IPS DF 6.9 (cell line): ENCODE measurements at regions not wholly inside any gene's neighbourhood (a gene's known extent, or its start where the extent isn't known, plus 50 kb on each side); places are given as distances from the start of the nearest gene placed in this dataset.

Source experiments
- DNase-seq: peaks from one replicate; pipeline ENCODE4 v3.0.0-alpha.2; 2013; ENCODE audit warnings: low read depth, low spot score
- H3K27ac ChIP-seq: one replicate; pipeline ENCODE4 v1.5.1; 2013; ENCODE audit warnings: low read length, control low read depth
- H3K27me3 ChIP-seq: 2 replicates; pipeline ENCODE4 v1.6.1; 2013; ENCODE audit warnings: mild to moderate bottlenecking, low read length; ENCODE audit not compliant: control insufficient read depth, insufficient read depth
- H3K36me3 ChIP-seq: 2 replicates; pipeline ENCODE4 v1.6.1; 2013; ENCODE audit warnings: low read length; ENCODE audit not compliant: control insufficient read depth, insufficient read depth
- H3K4me1 ChIP-seq: 2 replicates; pipeline ENCODE4 v1.6.1; 2013; ENCODE audit warnings: low read length; ENCODE audit not compliant: control insufficient read depth, insufficient read depth
- H3K4me3 ChIP-seq: 2 replicates; pipeline ENCODE4 v1.5.1; 2013; ENCODE audit warnings: mild to moderate bottlenecking, low read length
- H3K9me3 ChIP-seq: 2 replicates; pipeline ENCODE4 v1.6.1; 2013; ENCODE audit warnings: low read length, inconsistent platforms; ENCODE audit not compliant: control insufficient read depth, insufficient read depth
- WGBS: extraction: QIAGEN DNeasy Blood & Tissue Kit; methylation state at CpG from one replicate; pipeline ENCODE4 v1.1.7; 2013; ENCODE audit warnings: mixed read lengths, missing lambda C conversion rate; ENCODE audit not compliant: insufficient read length, insufficient coverage; 5-methylcytosine and 5-hydroxymethylcytosine counted together

DNA sequence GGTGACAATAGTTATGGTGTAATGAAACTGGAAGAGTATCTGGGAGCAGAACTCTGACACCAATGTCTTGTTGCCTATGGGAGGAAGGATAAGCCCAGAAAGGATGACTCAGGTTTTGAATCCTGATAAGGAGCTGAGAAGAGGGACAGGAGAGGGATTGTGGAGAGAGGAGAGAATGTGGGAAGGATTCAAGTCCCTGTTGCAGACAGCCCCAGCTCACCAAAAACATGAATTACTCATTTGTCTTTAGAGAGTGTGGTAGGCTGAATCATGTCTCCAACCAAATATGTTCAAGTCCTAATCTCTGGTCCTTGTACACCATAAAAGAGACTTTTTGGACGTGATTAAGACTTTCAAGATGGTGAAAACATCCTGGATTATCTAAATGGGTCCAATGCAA, 206.9 kb upstream of the PHYHIPL start:
- Histone ChIP-seq H3K4me1 (no peaks in the 10 kb centered on the region), H3K27ac (no peak overlapping the region), H3K9me3 (no peaks in the 10 kb centered on the region), H3K4me3 (no peak overlapping the region), H3K27me3 (peaks cover 4% of the 10 kb centered on the region), H3K36me3 (no peaks in the 10 kb centered on the region)
- no peak for DNase-seq
- no CpG with 5 or more reads among the region's 1 CpG for WGBS

DNA sequence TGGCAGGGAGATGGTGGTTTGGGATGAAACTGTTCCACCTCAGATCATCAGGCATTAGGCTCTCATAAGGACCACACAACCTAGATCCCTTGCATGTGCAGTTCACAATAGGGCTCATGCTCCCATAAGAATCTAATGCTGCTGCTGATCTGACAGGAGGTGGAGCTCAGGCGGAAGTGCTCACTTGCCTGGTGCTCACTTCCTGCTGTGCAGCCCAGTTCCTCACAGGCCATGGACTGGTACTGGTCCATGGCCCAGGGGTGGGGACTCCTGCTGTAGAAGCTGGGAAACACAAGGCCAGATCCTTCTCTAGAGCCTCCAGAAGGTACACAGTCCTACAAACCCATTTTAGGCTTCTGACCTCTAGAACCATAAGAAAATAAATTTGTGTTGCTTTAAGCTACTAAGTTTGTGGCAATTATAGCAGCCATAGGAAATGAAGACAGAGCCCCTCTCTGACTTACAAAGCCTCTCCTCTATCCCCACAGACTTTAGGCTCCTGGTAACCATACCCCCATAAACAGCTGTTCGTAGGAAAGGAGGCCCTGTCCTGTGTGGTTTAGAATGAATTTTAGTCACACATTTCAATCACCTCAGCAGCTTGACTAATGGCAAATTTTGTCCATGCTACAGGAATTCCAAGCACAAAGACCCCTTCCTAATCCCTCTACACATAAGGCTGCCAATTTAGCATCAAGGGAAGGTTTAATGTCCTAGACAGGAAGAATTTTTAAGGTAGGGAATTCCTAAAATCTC, 206.1 kb upstream of the PHYHIPL start:
- no CpG with 5 or more reads among the region's 2 CpGs for WGBS
- H3K4me1 ChIP-seq: no peaks in the 10 kb centered on the region

DNA sequence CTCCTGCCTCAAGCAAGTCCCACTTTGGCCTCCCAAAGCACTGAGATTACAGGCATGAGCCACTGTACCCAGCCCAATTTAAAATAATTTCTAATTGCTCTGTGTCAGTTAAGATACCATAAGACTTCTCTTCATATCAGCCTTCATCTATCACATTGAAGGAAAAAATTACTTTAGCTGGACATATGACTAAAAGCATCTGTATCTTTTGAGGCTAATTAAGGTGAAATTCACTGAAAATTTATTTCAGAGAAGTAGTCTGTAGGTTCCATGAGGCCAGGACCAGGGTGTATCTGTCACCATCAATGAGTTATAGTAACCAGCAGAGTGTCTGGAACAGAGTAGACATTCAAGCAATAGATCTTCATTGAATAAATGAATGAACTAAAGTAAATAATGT, 205.2 kb upstream of the PHYHIPL start:
- no peaks in the 10 kb centered on the region for H3K36me3 ChIP-seq
- H3K4me1 ChIP-seq: no peaks in the 10 kb centered on the region
- peaks cover 1% of the 10 kb centered on the region; the same call in 1 of the 2 replicates for H3K27me3 ChIP-seq
- H3K9me3 ChIP-seq: no peaks in the 10 kb centered on the region
- no peak overlapping the region for H3K27ac ChIP-seq
- H3K4me3 ChIP-seq: no peak overlapping the region
- no peak for DNase-seq

More for the DNA sequence above, 206.1 kb upstream of the PHYHIPL start:
- Histone ChIP-seq H3K27me3 (peaks cover 4% of the 10 kb centered on the region), H3K9me3 (no peaks in the 10 kb centered on the region), H3K4me3 (no peak overlapping the region), H3K27ac (no peak overlapping the region), H3K36me3 (no peaks in the 10 kb centered on the region)
- no peak for DNase-seq

DNA sequence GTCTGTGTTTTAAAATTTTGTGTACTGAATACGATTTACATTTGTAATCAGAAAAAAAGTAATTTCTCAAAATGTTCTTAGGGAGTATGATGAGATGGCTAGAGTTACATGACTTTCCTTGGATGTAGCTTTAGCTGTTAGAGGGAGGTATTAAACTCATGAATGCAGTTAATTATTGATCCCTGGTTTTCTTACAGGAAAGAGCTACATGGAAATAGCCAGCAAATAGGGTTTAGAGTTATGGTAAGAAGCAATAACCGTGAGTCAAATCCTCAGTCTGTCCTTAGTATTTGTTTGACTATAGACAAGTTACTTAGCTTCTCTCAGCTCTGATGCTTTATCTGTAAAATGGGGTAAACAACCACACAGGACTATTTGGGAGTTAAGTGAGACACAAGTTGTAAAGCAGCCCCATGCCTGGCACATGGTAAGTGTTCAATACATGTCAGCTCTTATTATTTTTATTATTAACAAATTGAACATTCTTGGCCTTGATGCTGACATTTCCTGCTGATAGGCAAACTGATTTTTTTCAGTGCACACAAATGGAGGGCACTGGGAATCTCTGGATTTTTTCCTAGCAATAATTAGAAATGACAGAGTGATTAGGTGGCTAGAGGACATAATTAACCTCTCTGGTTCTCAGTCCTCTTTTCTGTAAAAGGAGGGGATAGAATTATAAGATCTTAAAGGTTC, 204.5 kb upstream of the PHYHIPL start:
- DNase-seq: no peak
- Histone ChIP-seq H3K27ac (no peak overlapping the region), H3K9me3 (no peaks in the 10 kb centered on the region), H3K4me1 (no peaks in the 10 kb centered on the region), H3K36me3 (no peaks in the 10 kb centered on the region), H3K4me3 (no peak overlapping the region), H3K27me3 (no peaks in the 10 kb centered on the region; the same call in 1 of the 2 replicates)
- no CpG with 5 or more reads among the region's 2 CpGs for WGBS

DNA sequence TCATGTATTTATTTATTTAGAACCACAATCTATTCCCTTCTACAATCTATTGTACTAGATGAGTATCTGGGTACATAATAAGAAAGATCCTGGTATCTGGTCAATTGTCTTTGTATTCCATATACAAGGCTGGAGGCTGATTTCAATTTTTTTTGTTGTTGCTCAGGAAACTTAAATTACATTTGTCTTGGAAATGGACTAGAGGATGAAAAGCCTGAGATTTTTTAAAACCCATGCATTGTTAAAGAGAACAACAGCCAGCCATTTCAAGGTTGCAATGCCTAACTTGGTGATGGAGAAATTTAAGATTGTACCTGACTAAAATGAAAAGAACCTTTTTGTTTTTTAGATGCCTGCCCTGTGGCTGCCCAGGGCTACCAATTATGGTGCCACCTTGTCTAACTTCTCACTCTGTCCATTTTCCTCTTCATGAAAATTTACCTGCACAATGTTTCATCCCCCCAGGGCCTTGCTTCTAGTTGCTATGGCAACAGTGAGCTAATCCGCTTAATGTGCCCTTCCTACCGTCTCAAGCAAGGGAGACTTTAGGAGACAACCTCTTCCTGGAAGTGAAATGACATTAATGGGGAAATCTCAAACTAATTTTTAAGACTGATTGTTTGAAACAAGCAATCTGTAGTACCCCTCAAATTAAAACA, 203.7 kb upstream of the PHYHIPL start:
- Histone ChIP-seq H3K4me3 (no peak overlapping the region), H3K36me3 (no peaks in the 10 kb centered on the region), H3K4me1 (no peaks in the 10 kb centered on the region), H3K27me3 (no peaks in the 10 kb centered on the region; the same call in 1 of the 2 replicates), H3K27ac (no peak overlapping the region), H3K9me3 (no peaks in the 10 kb centered on the region)
- DNase-seq: no peak
- WGBS: no CpG with 5 or more reads among the region's 2 CpGs

DNA sequence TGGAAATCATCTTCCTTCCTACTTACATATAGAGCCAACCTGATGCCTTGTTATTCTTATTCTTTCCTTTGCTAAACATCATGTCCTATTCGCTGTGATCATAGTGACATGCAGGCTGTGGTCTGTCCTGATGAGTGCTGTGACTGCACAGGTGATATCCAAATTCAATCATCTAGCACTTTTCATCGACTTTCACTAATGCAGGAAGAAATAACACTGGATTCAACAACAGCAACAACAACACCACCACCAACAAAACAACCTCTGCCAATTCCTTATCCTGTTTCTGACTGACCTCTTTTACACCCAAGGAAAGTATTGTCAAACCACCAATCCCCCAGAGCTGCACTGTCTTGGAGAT, 203.2 kb upstream of the PHYHIPL start:
- Histone ChIP-seq H3K9me3 (no peaks in the 10 kb centered on the region), H3K4me3 (no peak overlapping the region), H3K27me3 (no peaks in the 10 kb centered on the region; the same call in 1 of the 2 replicates), H3K4me1 (no peaks in the 10 kb centered on the region), H3K36me3 (no peaks in the 10 kb centered on the region), H3K27ac (no peak overlapping the region)
- WGBS: no CpG with 5 or more reads among the region's 2 CpGs
- DNase-seq: no peak

DNA sequence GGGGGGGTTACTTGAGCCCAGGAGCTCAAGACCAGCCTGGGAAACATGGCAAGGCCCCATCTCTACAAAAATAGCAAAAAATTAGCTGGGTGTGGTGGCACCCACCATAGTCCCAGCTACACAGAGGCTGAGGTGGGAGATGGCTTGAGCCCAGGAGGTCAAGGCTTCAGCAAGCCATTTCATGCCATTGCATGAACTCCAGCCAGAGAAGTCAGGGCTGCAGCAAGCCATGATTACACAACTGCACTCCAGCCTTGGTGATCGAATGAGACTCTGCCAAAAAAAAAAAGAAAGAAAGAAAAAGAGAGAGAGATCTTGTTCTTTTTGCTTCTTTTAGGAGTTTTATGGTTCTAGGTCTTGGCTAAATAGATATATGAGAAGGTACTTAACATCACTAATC, 200.2 kb upstream of the PHYHIPL start:
- Histone ChIP-seq H3K4me1 (no peaks in the 10 kb centered on the region), H3K27me3 (no peaks in the 10 kb centered on the region), H3K36me3 (no peaks in the 10 kb centered on the region), H3K4me3 (no peak overlapping the region), H3K9me3 (no peaks in the 10 kb centered on the region), H3K27ac (no peak overlapping the region)
- WGBS: no CpG with 5 or more reads among the region's 1 CpG
- no peak for DNase-seq

DNA sequence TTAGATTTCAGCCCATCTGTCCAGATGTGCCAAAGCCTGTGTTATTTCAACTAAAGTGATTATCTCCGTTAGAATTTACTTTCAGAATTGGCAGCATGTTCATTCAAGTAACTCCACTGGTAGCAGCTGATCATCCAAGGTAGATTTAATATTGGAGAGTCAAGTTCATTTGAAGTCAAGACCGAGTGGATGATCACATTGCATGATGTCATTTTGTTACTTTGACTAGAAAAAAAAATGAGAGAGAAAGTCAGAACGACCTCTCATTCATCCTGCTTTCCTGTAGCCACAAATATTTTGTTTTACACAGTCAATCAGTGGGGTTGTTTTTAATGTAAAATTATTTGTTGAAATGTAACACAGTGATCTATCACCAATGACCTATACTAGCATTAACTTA, 196.7 kb upstream of the PHYHIPL start:
- Histone ChIP-seq H3K9me3 (no peaks in the 10 kb centered on the region), H3K27ac (no peak overlapping the region), H3K27me3 (no peaks in the 10 kb centered on the region), H3K4me3 (no peak overlapping the region), H3K4me1 (peaks cover 4% of the 10 kb centered on the region; the same call in 1 of the 2 replicates), H3K36me3 (no peaks in the 10 kb centered on the region)
- no peak for DNase-seq
- no CpG with 5 or more reads among the region's 3 CpGs for WGBS

DNA sequence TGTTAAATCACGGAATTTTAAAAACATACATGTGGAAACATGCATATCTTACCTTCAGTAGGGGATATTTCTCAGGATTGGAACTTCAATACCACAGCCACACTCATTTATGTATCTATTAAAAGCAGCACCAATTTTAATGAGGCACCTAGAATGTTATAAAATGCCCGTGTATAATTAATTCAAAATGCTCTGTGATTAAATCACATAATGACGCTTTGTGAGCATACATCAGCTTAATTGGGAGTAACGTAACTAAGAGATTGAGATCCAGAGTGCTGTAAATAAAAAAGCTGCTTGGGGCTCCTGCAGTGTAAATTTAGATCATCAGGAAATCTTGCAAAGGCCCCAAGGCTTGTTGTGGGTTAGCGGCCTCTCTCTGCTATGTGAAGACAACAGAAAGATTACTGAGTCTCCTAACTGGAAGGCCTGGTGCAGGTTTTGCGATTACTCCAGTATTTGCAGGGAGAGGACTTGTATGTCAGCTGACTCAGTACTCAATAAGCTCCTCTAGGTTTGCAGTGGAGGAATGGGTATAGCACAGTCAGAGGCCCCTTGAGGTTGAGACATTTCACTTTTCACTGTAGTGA, 195.5 kb upstream of the PHYHIPL start:
- no peak overlapping the region for H3K27ac ChIP-seq
- no CpG with 5 or more reads among the region's 6 CpGs for WGBS
- no peaks in the 10 kb centered on the region for H3K27me3 ChIP-seq
- no peak for DNase-seq
- H3K4me1 ChIP-seq: peaks cover 4% of the 10 kb centered on the region; the same call in 1 of the 2 replicates
- no peaks in the 10 kb centered on the region for H3K9me3 ChIP-seq
- H3K4me3 ChIP-seq: no peak overlapping the region
- no peaks in the 10 kb centered on the region for H3K36me3 ChIP-seq

DNA sequence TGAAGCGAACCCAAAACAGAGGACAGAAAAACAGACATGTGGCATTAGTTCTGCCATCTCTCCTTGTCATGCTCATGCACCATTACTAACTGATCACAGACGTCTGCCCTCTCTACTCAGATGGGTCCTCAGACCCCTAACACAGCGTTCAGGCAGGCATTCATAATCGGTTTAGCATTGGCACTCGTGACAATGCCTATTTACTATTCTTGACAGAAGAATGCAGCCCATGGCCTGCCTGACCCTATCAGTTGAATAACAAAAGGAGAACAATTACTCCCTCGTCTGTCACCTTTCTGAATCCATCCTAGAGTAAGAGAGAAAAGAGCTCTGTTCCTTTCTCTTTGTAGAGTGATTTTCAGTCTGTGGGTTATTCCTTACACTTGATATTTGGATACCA, 194.6 kb upstream of the PHYHIPL start:
- Histone ChIP-seq H3K4me1 (peaks cover 4% of the 10 kb centered on the region; the same call in 1 of the 2 replicates), H3K27ac (no peak overlapping the region), H3K9me3 (no peaks in the 10 kb centered on the region), H3K27me3 (no peaks in the 10 kb centered on the region), H3K4me3 (no peak overlapping the region), H3K36me3 (no peaks in the 10 kb centered on the region)
- no CpG with 5 or more reads among the region's 6 CpGs for WGBS
- no peak for DNase-seq
